Endothelial cell of hepatic sinusoid (primary cell): ENCODE measurements at regions not wholly inside any gene's neighbourhood (a gene's known extent, or its start where the extent isn't known, plus 50 kb on each side); places are given as distances from the start of the nearest gene placed in this dataset.
"Not testable (repeated sequence)": the region's sequence is repeated elsewhere in the genome, so short reads cannot be mapped to it uniquely, and the experiment has no call there.

ENCODE experiments used
- in situ Hi-C: cut with HindIII; loops from 2 replicates; pipeline ENCODE4 v1.10.0; 2017; ENCODE audit warnings: low sequenced_read_pairs

DNA sequence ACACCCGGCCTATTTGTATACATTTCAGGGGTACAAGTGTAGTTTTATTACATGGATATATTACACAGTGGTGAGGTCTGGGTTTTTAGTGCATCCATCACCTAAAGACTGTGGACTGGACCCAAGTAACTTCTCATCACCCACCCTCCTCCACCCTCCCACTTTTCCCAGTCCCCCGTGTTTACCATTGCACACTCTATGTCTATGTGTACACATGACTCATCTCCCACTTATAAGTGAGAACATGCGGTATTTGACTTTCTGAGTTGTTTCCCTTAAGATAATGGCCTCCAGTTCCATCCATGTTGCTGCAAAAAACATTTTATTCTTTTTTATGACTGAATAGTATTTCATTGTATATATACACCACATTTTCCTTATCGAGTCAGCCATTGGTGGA is 98.9 kb upstream of the WAC start:
- in situ Hi-C loops, result no loop called here

DNA sequence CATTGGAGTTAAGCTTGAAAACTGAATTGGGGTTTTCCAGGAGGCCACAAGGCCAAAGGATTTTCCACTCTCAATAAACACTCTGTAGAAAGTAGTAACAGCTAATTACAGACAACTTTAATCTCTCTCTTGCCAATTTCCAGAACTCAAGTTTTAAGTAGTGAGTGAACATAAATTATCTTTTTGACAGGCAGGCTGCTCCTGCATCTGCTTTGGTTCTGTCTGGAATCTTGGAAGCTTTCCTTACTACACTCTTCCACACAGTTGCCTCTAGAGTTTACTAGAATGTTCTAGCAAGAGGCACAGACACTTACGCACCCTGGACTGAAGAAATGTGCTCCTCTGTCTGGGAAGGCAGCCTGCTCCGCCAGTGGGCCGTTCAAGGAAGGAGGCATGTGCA is 90.5 kb upstream of the WAC start:
- in situ Hi-C loops, result no loop called here

DNA sequence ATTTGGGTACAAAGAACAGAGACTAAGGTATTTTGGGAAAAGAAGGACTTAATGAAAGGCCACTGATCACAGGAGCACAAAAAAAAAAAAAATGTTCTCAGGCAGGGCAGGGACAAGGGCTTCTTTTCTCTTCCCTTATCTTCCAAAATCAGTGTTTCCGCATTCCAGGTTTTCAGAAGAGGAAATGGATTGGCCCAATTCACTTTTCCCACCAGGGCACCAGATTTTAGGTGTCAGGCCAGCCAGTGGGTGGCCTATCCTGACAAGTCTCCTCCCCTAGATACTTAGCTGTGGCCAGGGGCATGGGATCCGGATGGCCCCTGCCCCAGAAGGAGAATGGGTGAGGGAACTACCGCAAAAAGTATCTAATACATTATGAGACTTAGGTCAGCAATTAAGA is 88.9 kb upstream of the WAC start:
- in situ Hi-C loops, result no loop called here

DNA sequence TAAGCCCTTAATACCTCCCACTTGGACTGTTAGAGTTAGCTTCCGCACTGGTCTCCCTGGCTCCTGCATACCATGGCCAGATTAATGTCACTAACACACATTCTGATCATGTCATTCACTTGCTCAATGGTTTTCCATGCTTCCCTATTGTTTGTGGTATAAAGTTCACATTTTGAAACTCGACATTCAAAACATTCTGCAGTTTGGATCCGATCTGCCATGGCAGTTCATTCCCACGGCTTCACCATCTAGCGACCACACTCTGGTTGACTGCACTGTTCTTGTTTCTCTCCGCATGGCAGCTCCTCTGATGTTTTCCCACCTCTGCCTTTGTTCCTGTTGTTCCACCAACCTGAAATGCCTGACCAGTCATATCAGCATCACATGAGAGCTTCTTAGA is 87.4 kb upstream of the WAC start:
- in situ Hi-C loops, result no loop called here

DNA sequence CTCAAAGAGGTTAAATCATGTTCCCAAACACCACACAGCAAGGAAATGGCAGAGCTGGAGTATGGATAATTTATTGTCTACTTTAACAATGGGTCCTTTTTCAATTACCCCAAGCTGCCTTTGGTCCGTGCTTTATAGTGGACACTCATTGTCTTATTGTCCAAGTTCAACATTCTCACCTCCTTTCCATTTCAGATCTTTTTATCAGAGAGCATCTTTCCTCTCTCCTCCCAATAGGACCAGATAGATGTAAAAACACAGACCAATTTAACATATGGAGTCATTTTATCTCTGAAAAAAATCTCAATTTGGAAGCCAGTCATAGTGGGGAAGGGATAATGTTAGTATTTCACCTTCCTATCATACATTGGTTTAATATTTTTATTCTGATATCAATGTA is 83.5 kb upstream of the WAC start:
- in situ Hi-C loops, result no loop called here

DNA sequence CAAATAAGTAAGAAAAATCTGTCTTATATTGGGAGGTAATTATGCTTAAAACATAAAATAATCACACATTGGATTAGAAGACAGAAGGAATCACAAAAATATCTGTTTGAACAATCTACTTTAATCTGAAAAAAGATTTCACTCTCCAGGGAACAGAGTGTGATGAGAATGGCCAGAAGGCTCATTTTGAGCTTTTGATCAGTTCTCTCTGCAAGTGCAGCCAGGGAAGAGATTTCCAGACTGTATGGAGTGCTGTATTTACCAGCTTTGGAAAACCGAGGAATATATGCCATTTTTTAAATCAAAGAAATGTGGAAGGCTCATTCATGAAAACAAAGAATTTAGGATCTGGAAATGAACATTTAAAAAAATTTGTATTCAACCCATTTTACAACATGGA is 83.0 kb upstream of the WAC start:
- in situ Hi-C loops, result no loop called here

DNA sequence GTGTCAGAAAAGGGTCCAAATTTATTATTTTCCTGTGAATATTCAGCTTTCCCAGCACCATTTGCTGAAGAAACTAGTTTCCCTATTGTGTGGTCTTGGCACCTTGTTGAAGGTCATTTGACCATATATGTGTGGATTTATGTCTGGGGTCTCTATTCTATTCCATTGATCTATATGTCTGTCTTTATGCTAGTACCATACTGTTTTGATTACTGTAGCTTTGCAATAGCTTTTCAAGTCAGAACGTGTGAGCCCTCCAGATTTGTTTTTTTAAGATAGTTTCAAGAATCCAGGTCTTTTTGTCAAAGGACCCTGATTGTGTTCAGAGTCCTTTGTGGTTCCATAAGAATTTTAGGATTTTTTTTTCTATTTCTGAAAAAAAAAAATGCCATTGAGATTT is 79.0 kb upstream of the WAC start:
- in situ Hi-C loops, result no loop called here

DNA sequence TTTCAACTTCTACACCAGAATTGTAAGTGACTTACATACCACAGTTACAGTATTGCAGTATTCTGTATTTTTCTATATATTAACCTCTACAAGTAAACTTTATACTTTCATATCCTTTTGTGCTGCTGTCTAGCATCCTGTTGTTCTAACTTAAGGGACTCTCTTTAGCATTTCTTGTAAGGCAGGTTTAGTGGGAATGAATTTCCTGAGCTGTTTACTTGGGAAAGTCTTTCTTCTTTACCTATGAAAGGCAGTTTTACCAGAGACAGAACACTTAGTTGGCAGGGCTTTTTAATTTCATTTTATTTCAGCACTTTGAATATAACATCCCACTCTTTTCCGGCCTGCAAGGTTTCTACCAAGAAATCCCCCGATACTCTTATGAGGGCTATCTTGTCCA is 75.8 kb upstream of the WAC start:
- in situ Hi-C loops, result no loop called here

DNA sequence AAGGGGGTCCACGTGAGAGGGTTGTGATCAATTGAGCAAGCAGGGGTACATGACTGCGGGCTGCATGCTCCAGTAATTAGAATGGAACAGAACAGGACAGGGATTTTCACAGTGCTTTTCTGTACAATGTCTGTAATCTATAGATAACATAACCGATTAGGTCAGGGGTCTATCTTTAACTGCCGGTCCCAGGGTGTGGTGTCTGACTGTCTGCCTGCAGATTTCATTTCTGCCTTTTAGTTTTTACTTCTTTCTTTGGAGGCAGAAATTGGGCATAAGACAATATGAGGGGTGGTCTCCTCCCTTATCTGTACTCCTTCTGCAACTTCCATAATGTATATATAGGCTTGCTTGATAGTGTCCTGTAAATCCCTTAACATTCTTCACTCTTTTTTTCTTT is 75.0 kb upstream of the WAC start:
- in situ Hi-C loops, result not testable (repeated sequence)

DNA sequence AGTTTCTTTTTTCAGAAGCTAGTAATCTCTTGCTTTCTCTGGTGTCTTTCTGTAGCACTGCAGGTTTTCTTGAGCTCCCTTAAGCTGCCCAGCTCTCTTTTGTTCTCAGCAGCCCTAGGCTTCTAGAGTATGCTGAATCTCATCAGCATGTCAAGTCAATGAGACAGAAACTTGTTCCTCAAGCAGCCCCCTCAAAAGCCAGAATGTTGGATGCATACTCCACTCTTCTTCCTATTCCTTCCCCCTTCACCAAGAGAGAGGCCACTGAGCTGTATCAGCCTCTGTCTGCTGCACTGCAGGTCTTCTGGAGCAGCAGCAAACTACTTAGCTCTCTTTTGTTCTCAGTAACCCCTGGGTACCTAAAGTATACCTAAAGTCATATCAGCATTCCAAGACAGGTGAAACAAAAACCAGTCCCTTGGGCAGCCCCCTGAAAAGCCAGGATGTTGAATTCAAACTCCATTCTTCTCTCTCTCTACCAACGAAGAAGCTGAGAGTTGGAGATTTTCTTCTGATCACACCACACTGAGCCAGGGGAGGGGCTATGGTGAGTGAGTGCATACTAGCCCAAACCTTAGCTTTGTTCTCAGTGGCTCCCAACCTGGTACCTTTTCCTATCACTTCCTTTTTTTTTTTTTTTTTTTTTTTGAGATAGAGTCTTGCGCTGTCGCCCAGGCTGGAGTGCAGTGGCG is 73.3 kb upstream of the WAC start:
- in situ Hi-C loops, result no loop called here

DNA sequence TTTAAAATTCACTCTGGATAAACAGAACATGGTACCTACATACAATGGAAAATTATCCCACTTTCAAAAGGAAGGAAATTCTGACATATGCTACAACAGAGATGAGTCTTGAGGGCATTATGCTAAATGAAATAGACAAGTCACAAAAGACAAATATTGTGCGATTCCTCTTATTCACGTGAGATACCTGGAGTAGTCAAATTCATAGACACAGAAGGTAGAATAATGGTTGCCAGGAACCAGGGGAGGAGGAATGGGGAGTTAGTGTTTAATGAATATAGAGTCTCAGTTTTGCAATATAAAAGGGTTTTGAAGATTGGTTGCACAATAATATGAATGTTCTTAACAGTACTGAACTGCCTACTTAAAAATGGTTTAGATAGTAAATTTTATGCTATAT is 69.8 kb upstream of the WAC start:
- in situ Hi-C loops, result no loop called here

DNA sequence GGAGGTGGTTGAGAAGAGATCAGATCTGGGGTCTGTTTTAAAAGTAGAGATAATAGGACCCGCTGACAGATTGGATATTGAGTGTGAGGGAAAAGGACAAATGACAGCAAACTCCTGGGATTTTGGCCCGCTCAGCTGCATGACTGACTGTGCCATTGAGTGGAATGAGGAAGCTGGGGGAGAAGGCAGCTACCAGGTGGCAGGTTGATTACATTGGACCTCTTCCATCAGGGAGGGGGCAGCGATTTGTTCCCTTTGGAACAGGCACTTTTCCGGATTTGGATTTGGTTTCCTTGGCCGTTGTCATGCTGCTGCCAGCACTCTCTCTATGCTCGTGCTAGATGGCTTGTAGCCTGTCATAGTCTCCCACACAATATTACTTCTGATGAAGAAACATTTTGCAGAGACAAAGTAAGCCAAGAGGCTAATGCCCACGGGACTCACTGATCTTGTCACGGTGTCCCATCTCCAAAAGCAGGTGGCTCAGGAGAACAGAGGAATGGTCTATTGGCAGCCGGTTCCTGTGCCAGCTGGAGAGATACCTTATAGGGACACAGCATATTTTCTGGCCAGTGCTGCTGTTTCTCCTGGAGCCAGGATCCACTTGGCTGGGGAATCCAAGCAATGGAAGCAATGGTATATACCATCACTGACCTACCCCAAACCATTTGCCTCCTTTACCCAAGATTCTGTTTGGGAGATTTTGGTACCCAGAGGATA is 69.1 kb upstream of the WAC start:
- in situ Hi-C loops, result no loop called here

DNA sequence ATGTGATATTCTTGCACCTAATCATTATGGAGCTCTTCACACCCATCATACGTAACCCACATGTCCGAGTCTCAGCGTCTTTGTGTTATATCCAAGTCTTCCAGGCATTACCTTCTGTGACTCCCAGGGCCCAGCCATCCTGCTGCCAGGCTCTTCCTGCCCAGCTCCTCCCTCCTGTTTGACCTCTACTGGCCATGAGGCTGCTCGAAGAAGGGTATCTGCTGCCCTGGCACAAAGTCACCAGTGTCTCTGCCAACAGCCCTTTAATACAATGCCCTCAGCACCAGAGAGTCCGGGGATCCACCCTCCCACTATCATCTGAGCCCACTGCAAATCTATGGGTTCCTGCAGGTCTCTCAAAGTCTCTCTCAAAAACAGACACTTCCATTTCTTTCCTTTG is 65.3 kb upstream of the WAC start:
- in situ Hi-C loops, result no loop called here

DNA sequence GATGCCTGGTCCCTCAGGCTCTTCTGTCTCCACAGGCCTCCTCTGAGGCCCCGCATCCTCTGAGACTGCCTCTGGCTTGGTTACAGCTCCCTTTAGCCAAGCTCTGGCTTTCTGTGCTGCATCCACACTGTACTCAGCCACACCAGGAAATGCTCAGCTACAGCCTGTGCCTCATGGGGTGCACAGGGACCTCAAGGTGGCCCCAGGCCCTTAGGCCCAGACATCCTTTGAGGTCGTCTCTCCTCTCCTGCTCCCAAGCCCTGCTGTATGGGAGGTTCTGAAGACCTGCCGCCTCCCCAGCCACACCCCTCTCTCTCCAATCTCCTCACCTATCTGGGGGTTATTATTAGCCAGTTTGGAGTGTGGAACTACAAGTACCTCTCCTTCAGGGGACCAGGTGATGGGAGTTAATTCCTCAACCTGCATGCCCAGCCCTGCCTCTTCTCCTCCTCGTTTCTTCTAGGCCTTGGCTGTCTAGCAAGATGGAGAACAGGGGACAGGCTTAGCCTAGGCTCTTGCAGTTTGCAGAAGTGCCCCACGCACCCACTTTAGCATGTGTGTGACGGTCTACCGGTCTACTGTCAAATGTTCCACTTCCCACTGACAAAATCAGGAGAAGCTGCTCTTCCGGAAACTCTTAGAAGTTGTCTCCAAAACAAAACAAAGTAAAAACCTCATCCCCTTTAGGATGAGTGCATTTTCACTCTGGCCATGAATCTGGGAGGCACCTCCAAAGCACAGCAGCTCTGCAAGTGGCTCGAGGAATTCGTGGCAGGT is 64.0 kb upstream of the WAC start:
- in situ Hi-C loops, result no loop called here

DNA sequence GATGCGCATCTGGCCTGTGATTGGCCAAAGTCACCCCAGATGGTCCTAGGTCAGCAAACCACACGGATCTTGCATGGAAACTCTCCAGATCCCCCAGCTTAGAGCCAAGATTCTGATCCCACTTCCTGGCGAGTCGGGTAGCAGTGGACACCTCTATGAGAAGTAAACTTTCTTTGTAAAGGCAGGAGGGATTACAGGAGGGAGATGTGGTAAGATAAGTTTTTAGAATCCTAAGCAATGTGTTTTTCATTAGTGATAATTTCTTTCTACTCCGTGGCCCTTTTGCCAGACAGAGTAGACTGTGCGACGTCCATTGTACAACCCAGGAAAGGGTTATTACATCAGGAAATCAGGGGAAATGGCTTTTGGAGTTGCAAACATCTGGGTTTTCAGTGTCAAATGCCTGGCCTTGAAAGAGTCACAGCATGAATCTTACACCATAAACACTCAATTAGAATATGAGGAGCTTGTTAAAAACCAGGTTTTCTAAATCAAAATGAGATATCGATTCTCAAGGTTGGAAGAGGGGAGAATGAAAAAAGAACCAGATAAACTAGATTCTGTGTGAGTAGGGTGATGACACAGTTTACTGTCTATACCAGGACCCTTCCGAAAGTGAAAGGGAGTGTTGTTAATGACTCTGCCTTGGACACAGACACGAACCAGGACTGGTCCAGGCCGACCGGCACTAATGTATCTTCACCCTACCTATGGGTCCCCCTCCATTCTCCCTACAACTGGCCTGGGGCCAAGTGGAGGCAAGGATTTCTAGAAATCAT is 61.9 kb upstream of the WAC start:
- in situ Hi-C loops, result no loop called here

DNA sequence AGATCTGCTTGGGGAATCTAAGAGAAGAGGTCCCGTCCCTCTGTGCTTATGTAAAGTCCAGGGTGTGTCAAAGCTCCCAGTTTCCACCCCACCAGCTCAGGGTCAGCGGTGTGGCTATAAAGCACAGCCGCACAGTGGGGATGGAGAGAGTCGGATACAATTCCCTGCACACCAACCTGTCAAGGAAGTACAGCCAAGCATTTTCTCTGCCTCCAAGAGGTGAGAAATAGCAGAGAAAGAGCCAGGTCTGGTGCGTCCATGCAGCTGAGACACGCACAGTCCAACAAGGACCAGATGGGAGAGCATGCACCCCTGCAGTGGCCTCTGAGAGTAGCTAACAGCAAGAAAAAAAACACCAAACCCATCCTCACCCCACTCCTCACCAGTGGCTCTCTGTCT is 61.3 kb upstream of the WAC start:
- in situ Hi-C loops, result no loop called here

DNA sequence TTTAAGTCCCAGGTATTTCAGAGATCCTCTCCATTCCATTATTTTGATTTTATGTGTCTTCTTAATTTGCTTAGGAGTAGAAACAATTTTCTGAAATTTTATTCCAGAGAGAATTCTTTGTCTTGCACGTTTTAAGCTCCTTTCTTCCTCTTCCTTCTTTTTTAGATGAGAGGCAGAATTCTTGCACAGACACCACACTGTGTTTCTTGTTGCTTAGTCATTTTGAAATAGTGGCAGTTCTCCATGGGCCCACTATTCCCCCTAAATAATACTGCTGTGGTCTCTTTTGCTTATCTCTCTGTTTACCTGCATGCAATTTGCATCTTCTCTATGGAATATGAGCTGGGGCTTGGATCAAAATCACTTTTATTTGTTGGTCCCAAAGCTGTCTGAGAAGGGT is 54.3 kb upstream of the WAC start:
- in situ Hi-C loops, result no loop called here

DNA sequence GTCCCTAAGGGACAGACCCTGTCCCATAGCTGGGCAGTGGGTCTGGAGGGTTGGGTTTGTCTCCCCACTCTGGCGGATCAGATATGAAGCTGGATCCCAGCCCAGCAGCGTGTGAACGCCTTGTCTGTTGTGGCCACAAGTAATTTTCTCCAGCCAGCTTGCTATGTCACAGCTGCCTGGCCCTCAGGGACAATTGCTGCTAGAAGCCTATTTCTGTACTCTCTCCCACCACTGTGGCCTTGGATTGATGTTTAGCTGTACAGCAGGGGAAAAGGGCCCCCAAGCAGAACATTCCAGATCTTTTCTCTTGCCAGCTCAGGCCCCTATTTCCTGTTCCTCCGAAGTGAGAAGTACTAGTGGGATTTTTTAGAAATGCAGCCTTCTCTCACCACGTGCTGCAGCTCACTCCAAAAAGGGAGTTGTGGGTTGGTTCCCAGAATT is 53.5 kb upstream of the WAC start:
- in situ Hi-C loops, result no loop called here

DNA sequence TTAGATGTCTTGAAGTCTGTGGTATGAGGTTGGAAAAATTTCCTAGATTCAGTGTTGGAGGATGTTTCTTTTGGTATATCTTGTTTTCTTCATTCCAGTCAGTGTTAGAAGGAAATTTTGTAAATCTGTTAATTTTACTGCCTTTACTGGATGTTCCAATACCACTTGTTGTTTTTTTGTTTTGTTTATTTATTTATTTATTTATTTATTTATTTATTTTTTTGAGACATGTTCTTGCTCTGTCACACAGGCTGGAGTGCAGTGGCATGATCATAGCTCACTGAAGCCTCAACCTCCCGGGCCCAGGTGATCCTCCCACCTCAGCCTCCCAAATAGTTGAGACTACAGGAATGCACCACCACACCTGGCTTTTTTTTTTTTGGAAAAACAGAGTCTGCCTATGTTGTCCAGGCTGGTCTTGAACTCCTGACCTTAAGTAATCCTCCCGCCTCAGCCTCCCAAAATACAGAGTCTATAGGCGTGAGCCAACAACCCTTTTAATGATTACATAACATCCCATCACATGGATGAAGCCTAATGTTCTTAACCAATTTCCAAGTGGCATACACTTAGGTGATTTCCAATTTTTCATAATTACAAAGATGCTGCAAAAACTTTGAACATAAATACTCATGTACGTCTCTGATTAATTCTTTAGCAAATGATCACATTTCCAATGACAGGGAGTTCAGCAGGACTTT is 52.8 kb upstream of the WAC start:
- in situ Hi-C loops, result no loop called here

DNA sequence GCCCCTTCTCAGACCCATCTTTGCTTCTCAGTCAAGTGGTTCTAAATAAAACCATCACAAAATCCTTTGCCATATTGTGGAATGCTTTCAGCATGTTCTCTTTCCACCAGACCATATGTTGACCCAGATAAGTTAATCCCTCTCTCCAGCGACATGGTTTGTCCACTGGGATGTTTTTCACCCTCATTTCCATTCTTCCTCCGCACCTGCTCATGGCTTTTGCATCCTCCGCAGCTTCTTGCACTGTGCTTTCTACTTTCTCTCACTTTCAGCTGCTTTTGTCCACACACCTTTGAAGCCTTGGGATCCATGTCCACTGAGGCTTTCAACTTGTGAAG is 52.3 kb upstream of the WAC start:
- in situ Hi-C loops, result no loop called here

DNA sequence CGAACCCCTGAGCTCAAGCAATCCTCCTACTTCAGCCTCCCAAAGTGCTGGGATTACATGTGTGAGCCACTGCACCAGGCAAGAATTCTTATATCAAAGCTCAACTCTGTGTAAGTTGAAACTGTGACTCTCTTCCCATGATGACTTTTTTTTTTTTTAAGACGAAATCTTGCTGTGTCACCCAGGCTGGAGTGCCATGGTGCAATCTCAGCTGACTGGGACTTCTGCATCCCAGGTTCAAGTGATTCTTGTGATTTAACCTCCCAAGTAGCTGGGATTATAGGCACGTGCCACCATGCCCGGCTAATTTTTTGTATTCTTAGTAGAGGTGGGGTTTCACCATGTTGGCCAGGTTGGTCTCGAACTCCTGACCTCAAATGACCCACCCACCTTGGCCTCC is 51.6 kb upstream of the WAC start:
- in situ Hi-C loops, result not testable (repeated sequence)
